ENCODE measurements at regions not wholly inside any gene's neighbourhood (a gene's known extent, or its start where the extent isn't known, plus 50 kb on each side); places are given as distances from the start of the nearest gene placed in this dataset.

DNA sequence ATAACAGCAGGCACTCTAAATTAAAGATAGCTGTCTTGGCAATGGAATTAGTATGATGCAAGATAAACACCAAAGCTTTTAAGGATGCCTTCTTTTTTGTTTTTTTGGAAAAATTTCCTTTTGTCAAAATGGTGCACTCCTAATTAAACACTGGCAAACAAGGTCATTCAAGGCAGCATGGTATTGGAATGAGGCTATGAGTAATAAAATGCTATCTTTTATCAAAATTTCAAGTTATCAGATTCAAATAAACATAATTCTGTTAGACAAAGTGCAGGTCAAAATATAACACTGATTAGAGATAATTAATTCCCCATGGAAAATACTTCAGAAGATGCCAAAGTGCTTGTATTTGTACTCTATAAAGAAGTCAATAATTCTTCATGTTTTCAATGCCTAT lies 514.1 kb downstream of the TENT5A start:
- no peak for DNase-seq
- no peaks in the 10 kb centered on the region for H3K9me3 Mint-ChIP-seq
- no peak overlapping the region for H3K27ac Mint-ChIP-seq
- intact Hi-C loops (cut with micrococcal nuclease): no loop called here
- no peaks in the 10 kb centered on the region for H3K36me3 Mint-ChIP-seq (ENCODE audit: low read depth)
- no peaks in the 10 kb centered on the region for H3K27me3 Mint-ChIP-seq
- no peak overlapping the region for H3K4me3 Mint-ChIP-seq
- no peaks in the 10 kb centered on the region for H3K4me1 Mint-ChIP-seq

DNA sequence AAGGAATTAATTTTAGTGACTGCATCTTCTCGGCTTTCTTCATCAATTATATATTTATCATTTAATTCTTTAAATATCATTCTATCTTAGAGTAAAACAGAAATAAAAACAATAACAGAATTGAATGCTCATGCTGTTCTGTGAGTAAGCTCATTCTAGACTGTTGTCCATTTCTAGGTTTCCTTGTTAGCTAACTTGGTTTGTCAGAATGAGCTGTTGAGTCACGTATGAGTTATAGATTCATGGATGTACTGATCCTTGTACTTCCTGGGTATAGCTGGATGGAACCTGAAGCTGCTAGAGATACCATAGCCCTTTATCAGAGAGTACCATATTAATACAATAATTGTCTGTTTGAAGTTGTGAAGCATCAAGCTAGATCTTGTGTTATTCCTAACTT lies 515.3 kb downstream of the TENT5A start:
- Mint-ChIP-seq H3K9me3 (no peaks in the 10 kb centered on the region), H3K27ac (no peak overlapping the region), H3K4me3 (no peak overlapping the region), H3K27me3 (no peaks in the 10 kb centered on the region), H3K4me1 (no peaks in the 10 kb centered on the region), H3K36me3 (ENCODE audit: low read depth) (no peaks in the 10 kb centered on the region)
- DNase-seq: no peak
- intact Hi-C loops (cut with micrococcal nuclease): no loop called here

DNA sequence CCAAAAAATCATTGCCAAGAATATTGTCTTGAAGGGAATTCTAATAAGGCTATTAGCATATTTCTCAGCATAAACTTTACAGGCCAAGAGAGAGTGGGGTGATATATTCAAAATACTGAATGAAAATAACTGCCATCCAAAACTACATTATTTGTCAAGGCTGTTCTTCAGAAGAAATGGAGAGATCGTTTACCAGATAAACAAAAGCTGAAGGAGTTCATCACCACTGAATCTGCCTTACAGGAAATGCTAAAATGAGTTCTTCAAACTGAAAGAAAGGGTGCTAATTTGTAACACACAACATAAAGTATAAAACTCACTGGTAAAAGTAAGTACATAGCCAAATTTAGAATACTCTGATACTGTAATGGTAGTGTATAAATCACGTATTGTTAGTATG lies 517.0 kb downstream of the TENT5A start:
- no peaks in the 10 kb centered on the region for H3K27me3 Mint-ChIP-seq
- no peaks in the 10 kb centered on the region for H3K4me1 Mint-ChIP-seq
- intact Hi-C loops (cut with micrococcal nuclease): no loop called here
- H3K36me3 Mint-ChIP-seq (ENCODE audit: low read depth): no peaks in the 10 kb centered on the region
- DNase-seq: no peak
- H3K4me3 Mint-ChIP-seq: no peak overlapping the region
- no peaks in the 10 kb centered on the region for H3K9me3 Mint-ChIP-seq
- no peak overlapping the region for H3K27ac Mint-ChIP-seq

GRCh38 chr6:81233990-81234389 lies 518.5 kb downstream of the TENT5A start:
- Mint-ChIP-seq H3K36me3 (ENCODE audit: low read depth) (no peaks in the 10 kb centered on the region), H3K4me1 (no peaks in the 10 kb centered on the region), H3K4me3 (no peak overlapping the region), H3K27ac (no peak overlapping the region), H3K9me3 (no peaks in the 10 kb centered on the region), H3K27me3 (no peaks in the 10 kb centered on the region)
- no peak for DNase-seq
- intact Hi-C loops (cut with micrococcal nuclease): no loop called here

- no peaks in the 10 kb centered on the region for H3K4me1 Mint-ChIP-seq
- H3K27ac Mint-ChIP-seq: no peak overlapping the region
- H3K36me3 Mint-ChIP-seq (ENCODE audit: low read depth): no peaks in the 10 kb centered on the region
- H3K4me3 Mint-ChIP-seq: no peak overlapping the region
- intact Hi-C loops (cut with micrococcal nuclease): no loop called here
- DNase-seq: no peak
- H3K27me3 Mint-ChIP-seq: no peaks in the 10 kb centered on the region
- H3K9me3 Mint-ChIP-seq: no peaks in the 10 kb centered on the region
These were observed 523.4 kb downstream of the TENT5A start for GRCh38 chr6:81228912-81229555.

DNA sequence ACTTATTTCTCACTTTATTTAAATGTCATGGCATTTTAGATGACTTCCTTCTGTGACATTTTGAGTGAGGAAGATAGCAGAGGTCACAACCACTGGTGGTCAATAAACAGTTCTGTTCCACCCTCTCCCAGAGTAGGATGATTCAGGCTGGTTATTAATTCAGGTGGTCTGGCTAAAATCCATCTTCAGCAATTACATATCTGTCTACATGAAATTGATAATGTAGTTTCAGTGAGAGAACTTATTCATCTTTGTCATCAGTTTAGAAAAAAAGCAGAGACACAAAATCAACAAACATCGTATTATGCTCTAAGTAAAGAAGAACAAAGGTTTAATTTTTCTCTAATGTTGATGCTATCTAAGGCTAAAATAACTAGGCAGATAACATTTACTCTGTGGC lies 525.5 kb downstream of the TENT5A start:
- no peak overlapping the region for H3K27ac Mint-ChIP-seq
- H3K27me3 Mint-ChIP-seq: no peaks in the 10 kb centered on the region
- H3K36me3 Mint-ChIP-seq (ENCODE audit: low read depth): no peaks in the 10 kb centered on the region
- intact Hi-C loops (cut with micrococcal nuclease): no loop called here
- no peaks in the 10 kb centered on the region for H3K9me3 Mint-ChIP-seq
- no peaks in the 10 kb centered on the region for H3K4me1 Mint-ChIP-seq
- no peak overlapping the region for H3K4me3 Mint-ChIP-seq
- DNase-seq: no peak

- Mint-ChIP-seq H3K9me3 (peaks cover 6% of the 10 kb centered on the region), H3K27ac (no peak overlapping the region), H3K36me3 (ENCODE audit: low read depth) (no peaks in the 10 kb centered on the region), H3K4me3 (no peak overlapping the region), H3K4me1 (no peaks in the 10 kb centered on the region), H3K27me3 (no peaks in the 10 kb centered on the region)
- intact Hi-C loops (cut with micrococcal nuclease): no loop called here
- no peak for DNase-seq
These were observed 535.8 kb downstream of the TENT5A start for GRCh38 chr6:81216668-81217067.

DNA sequence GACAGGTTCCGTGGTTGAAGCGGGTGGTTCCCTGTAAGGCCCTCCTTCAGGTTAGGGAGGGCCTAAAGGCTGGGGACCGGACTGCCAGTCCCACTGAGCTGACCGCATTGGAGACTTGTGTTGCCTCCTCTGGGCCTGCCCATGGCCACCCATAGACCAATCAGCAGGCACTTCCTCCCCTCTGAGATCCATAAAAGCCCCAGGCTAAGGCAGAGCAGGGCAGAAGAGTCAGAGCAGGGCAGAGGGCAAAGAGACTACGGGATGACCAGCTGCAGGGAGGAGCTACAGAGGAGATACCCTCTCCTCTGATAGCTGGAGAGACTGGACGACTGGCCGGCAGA lies 537.4 kb downstream of the TENT5A start:
- intact Hi-C loops (cut with micrococcal nuclease): no loop called here
- Mint-ChIP-seq H3K4me1 (no peaks in the 10 kb centered on the region), H3K27ac (no peak overlapping the region), H3K27me3 (no peaks in the 10 kb centered on the region), H3K9me3 (peaks cover 6% of the 10 kb centered on the region), H3K4me3 (no peak overlapping the region), H3K36me3 (ENCODE audit: low read depth) (no peaks in the 10 kb centered on the region)
- DNase-seq: no peak

DNA sequence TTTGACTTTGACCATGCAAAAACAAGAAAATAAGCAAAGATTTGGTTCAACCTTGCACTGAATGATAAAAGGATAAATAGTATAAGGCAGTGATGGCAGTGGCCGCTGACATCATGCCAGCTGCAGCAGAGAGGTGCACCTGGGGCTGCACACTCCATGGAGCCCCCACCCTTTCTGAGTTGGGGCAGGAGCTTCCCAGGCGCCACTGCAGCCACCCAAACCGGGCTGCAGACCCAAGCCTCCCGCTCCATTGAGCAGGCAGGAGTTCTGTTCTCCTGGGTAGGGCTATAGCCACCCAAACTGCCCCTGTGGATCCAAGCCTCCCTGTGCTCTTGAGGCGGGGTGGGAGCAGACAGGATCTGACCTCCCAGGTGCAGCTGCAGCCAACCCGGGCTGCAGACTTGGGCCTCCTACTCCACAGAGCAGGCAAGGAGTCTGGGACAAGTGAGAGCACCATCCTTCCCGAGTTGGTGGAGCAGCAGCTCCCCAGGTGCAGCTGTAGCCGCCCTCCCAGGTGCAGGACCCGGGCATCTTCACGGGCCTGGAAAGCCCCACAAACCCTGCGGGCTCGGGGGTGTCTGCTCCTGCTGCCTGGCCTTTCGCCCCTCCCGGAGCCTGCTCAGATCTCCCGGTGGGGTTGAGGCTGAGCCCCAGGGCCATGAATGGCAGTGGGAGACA lies 537.9 kb downstream of the TENT5A start:
- H3K4me3 Mint-ChIP-seq: no peak overlapping the region
- DNase-seq: no peak
- H3K36me3 Mint-ChIP-seq (ENCODE audit: low read depth): no peaks in the 10 kb centered on the region
- intact Hi-C loops (cut with micrococcal nuclease): no loop called here
- H3K4me1 Mint-ChIP-seq: no peaks in the 10 kb centered on the region
- H3K27me3 Mint-ChIP-seq: no peaks in the 10 kb centered on the region
- H3K27ac Mint-ChIP-seq: no peak overlapping the region
- peaks cover 6% of the 10 kb centered on the region for H3K9me3 Mint-ChIP-seq

DNA sequence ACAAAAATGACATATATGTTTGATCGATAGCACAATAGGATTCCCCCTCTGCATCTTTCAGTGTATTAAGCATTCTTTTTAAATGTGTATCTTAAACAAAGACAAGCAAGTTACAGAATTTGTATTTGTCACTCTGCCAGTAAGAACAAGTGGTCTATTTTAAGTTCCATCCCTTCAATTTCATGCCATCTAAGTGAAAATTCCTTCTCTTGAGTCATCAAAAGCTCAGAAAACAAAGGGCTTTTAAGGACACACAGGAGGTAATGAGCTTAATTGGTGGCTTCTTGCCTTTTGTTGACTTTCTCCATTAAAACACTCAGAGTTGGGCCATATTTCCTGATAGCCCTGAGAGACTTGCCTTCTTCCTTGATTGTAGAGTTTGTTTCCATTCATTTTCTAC lies 547.8 kb downstream of the TENT5A start:
- Mint-ChIP-seq H3K27ac (no peak overlapping the region), H3K4me3 (no peak overlapping the region), H3K27me3 (no peaks in the 10 kb centered on the region), H3K36me3 (ENCODE audit: low read depth) (no peaks in the 10 kb centered on the region), H3K9me3 (no peaks in the 10 kb centered on the region), H3K4me1 (no peaks in the 10 kb centered on the region)
- DNase-seq: no peak
- intact Hi-C loops (cut with micrococcal nuclease): no loop called here

DNA sequence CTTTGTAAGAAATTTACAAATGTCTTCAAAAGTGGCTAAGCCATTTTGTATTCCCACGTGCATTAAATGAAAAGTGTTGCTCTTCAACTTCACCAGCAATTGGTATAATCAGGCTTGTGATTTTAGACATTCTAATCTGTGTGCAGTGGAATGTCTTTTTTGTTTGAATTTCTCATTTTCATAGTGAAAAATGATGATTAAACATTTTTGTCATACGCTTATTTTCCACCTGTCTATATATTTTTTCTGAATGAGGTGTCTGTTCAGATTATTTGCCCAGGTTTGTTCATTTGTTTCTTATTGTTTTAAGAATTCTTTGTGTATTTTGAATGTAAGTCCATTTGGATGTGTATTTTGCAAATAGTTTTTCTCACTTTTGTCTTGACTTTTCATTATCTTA lies 558.1 kb downstream of the TENT5A start:
- DNase-seq: no peak
- no peak overlapping the region for H3K27ac Mint-ChIP-seq
- intact Hi-C loops (cut with micrococcal nuclease): no loop called here
- H3K27me3 Mint-ChIP-seq: no peaks in the 10 kb centered on the region
- H3K4me3 Mint-ChIP-seq: no peak overlapping the region
- no peaks in the 10 kb centered on the region for H3K36me3 Mint-ChIP-seq (ENCODE audit: low read depth)
- no peaks in the 10 kb centered on the region for H3K4me1 Mint-ChIP-seq
- no peaks in the 10 kb centered on the region for H3K9me3 Mint-ChIP-seq

GRCh38 chr6:81172056-81172740 lies 580.3 kb downstream of the TENT5A start:
- no peak for DNase-seq
- no peaks in the 10 kb centered on the region for H3K27me3 Mint-ChIP-seq
- H3K4me1 Mint-ChIP-seq: no peaks in the 10 kb centered on the region
- intact Hi-C loops (cut with micrococcal nuclease): no loop called here
- no peak overlapping the region for H3K4me3 Mint-ChIP-seq
- H3K36me3 Mint-ChIP-seq (ENCODE audit: low read depth): no peaks in the 10 kb centered on the region
- no peaks in the 10 kb centered on the region for H3K9me3 Mint-ChIP-seq
- no peak overlapping the region for H3K27ac Mint-ChIP-seq

DNA sequence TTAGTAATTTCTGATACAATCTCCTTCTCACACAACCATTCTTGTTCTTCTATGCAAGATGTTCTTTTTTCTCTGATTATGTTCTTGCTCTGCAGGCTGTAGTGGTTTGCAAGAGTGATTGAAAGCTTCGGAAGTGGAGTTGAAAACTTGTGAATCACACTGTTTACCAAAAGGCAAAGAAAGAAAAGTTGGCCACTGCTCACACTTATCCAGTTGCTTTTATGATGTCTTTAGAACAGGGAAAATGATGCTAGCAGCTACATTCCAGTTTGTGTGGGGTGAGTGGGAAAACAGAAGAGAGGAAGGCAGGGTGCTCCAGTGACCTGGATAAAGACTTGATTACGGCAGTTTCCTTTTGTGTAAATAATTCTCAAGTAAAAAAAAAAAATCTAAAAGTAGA lies 583.3 kb downstream of the TENT5A start:
- Mint-ChIP-seq H3K4me3 (no peak overlapping the region), H3K36me3 (ENCODE audit: low read depth) (no peaks in the 10 kb centered on the region), H3K4me1 (no peaks in the 10 kb centered on the region), H3K27me3 (no peaks in the 10 kb centered on the region), H3K9me3 (no peaks in the 10 kb centered on the region), H3K27ac (no peak overlapping the region)
- intact Hi-C loops (cut with micrococcal nuclease): no loop called here
- DNase-seq: no peak

- Mint-ChIP-seq H3K9me3 (no peaks in the 10 kb centered on the region), H3K4me3 (no peak overlapping the region), H3K27me3 (no peaks in the 10 kb centered on the region), H3K27ac (no peak overlapping the region), H3K4me1 (no peaks in the 10 kb centered on the region), H3K36me3 (ENCODE audit: low read depth) (no peaks in the 10 kb centered on the region)
- DNase-seq: no peak
- intact Hi-C loops (cut with micrococcal nuclease): no loop called here
These were observed 585.7 kb downstream of the TENT5A start for GRCh38 chr6:81166770-81167169.

GRCh38 chr6:81158956-81159355 lies 593.5 kb downstream of the TENT5A start:
- H3K27me3 Mint-ChIP-seq: no peaks in the 10 kb centered on the region
- intact Hi-C loops (cut with micrococcal nuclease): no loop called here

More at GRCh38 chr6:81158956-81159355, 593.5 kb downstream of the TENT5A start:
- H3K27ac Mint-ChIP-seq: no peak overlapping the region
- no peaks in the 10 kb centered on the region for H3K36me3 Mint-ChIP-seq (ENCODE audit: low read depth)
- H3K4me3 Mint-ChIP-seq: no peak overlapping the region
- no peaks in the 10 kb centered on the region for H3K4me1 Mint-ChIP-seq
- peaks cover 4% of the 10 kb centered on the region for H3K9me3 Mint-ChIP-seq
- no peak for DNase-seq

Data from activated CD4-positive, alpha-beta T cell treated with anti-CD3 and anti-CD28 coated beads, Interleukin-2, amount 10 ng/mL, durations not matched to agents 24 days and 14 days (primary cell).